ENCODE measurements at regions not wholly inside any gene's neighbourhood (a gene's known extent, or its start where the extent isn't known, plus 50 kb on each side); places are given as distances from the start of the nearest gene placed in this dataset.

DNA sequence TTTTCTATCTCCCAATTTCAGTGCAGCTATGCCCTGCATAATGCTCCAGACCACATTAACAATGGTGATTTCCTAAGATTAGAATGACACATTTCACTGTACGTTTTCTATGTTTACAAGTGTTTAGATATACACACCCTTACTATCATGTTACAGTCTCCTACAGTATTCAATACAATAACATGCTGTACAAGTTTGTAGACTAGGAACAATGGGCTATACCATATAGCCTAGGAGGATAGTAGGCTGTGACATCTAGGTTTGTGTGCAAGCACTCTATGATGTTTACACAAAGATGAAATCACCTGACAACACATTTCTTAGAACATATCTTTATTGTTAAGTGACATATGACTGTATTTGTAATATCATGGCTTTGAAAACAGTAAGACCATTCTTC, 1435.6 kb upstream of the NUDT12 start:
- DNase-seq (no peak), ATAC-seq (ENCODE audit: low read depth) (no peak)
- no peak overlapping the region for H3K4me3 Mint-ChIP-seq
- Histone ChIP-seq H3K27me3 (replicated peaks in 1 of 4; ENCODE audit: control extremely low read depth in 1 of 4, control insufficient read depth in 3 of 4, insufficient read depth in 4 of 4, low read length in 3 of 4) (no peaks in the 10 kb centered on the region), H3K4me1 (ENCODE audit: control insufficient read depth in 2 of 2, insufficient read depth in 2 of 2, low read length in 2 of 2) (no peaks in the 10 kb centered on the region), H3K9me3 (ENCODE audit: control extremely low read depth in 1 of 3, control insufficient read depth in 2 of 3, insufficient read depth in 1 of 3, low read length in 2 of 3) (no peaks in the 10 kb centered on the region), H3K4me2 (replicated peaks; ENCODE audit: low read depth, low read length, poor library complexity, severe bottlenecking) (no peak overlapping the region), H2AFZ (ENCODE audit: insufficient read depth, low read depth, low read length, poor library complexity, severe bottlenecking) (no peak overlapping the region), H3K27ac (ENCODE audit: low read length in 2 of 2) (no peak overlapping the region), H3K4me3 (ENCODE audit: control extremely low read depth in 1 of 5, extremely low read depth in 1 of 5, insufficient read depth in 1 of 5, low read depth in 2 of 5, low read length in 4 of 5) (no peak overlapping the region), H4K20me1 (ENCODE audit: control insufficient read depth, insufficient read depth, low read length, poor library complexity, severe bottlenecking) (no peaks in the 10 kb centered on the region), H3K79me2 (ENCODE audit: control insufficient read depth, insufficient read depth, low read length) (no peaks in the 10 kb centered on the region), H3K9ac (ENCODE audit: low read length) (no peak overlapping the region), H3K36me3 (replicated peaks in 1 of 2; ENCODE audit: control extremely low read depth in 1 of 2, control insufficient read depth in 1 of 2, extremely low read depth in 1 of 2, insufficient read depth in 2 of 2, low read length in 1 of 2) (no peaks in the 10 kb centered on the region)
- H3K9me3 Mint-ChIP-seq (ENCODE audit: insufficient read depth) = peaks cover 9% of the 10 kb centered on the region
- no peak overlapping the region for H3K27ac Mint-ChIP-seq
- ChIA-PET CTCF (no interaction called here), POLR2A (no interaction called here)
- H3K27me3 Mint-ChIP-seq = no peaks in the 10 kb centered on the region
- no CpG with 5 or more reads among the region's 1 CpG for WGBS (ENCODE audit: insufficient coverage)
- intact Hi-C loops (cut with micrococcal nuclease) = no loop called here
- TF ChIP-seq, protein P1, sequence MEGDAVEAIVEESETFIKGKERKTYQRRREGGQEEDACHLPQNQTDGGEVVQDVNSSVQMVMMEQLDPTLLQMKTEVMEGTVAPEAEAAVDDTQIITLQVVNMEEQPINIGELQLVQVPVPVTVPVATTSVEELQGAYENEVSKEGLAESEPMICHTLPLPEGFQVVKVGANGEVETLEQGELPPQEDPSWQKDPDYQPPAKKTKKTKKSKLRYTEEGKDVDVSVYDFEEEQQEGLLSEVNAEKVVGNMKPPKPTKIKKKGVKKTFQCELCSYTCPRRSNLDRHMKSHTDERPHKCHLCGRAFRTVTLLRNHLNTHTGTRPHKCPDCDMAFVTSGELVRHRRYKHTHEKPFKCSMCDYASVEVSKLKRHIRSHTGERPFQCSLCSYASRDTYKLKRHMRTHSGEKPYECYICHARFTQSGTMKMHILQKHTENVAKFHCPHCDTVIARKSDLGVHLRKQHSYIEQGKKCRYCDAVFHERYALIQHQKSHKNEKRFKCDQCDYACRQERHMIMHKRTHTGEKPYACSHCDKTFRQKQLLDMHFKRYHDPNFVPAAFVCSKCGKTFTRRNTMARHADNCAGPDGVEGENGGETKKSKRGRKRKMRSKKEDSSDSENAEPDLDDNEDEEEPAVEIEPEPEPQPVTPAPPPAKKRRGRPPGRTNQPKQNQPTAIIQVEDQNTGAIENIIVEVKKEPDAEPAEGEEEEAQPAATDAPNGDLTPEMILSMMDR (IDR thresholded peaks at IDR 0.05) = no peak
- H3K4me1 Mint-ChIP-seq = no peaks in the 10 kb centered on the region

DNA sequence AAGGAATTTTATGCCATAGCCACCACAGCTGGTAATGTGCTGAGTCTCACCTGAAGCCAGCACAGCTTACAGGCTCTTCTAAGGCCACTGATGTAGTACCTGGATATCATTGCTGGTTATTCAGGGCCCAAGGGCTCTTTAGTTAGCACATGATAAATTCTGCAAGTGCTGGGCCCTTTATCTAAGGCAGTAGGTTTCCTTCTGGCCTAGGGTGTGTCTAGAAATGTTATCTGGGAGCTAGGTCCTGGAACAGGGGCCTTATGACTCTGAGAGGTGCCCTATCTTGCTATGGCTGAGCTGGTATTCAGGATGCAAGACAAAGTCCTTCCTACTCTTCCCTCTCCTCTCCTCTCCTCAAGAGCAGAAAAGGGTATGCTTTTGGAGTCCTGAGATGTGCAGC, 1424.5 kb upstream of the NUDT12 start:
- CTCF ChIA-PET = no interaction called here
- Histone ChIP-seq H3K9me3 (ENCODE audit: control extremely low read depth in 1 of 3, control insufficient read depth in 2 of 3, insufficient read depth in 1 of 3, low read length in 2 of 3) (peaks cover 0 to 10% (median 2%) of the 10 kb centered on the region in 3 donors), H3K4me2 (replicated peaks; ENCODE audit: low read depth, low read length, poor library complexity, severe bottlenecking) (no peak overlapping the region), H4K20me1 (ENCODE audit: control insufficient read depth, insufficient read depth, low read length, poor library complexity, severe bottlenecking) (no peaks in the 10 kb centered on the region), H3K79me2 (ENCODE audit: control insufficient read depth, insufficient read depth, low read length) (no peaks in the 10 kb centered on the region), H2AFZ (ENCODE audit: insufficient read depth, low read depth, low read length, poor library complexity, severe bottlenecking) (no peak overlapping the region), H3K9ac (ENCODE audit: low read length) (no peak overlapping the region), H3K36me3 (replicated peaks in 1 of 2; ENCODE audit: control extremely low read depth in 1 of 2, control insufficient read depth in 1 of 2, extremely low read depth in 1 of 2, insufficient read depth in 2 of 2, low read length in 1 of 2) (no peaks in the 10 kb centered on the region), H3K4me3 (ENCODE audit: control extremely low read depth in 1 of 5, extremely low read depth in 1 of 5, insufficient read depth in 1 of 5, low read depth in 2 of 5, low read length in 4 of 5) (no peak overlapping the region), H3K27ac (ENCODE audit: low read length in 2 of 2) (no peak overlapping the region), H3K27me3 (replicated peaks in 1 of 4; ENCODE audit: control extremely low read depth in 1 of 4, control insufficient read depth in 3 of 4, insufficient read depth in 4 of 4, low read length in 3 of 4) (no peaks in the 10 kb centered on the region), H3K4me1 (ENCODE audit: control insufficient read depth in 2 of 2, insufficient read depth in 2 of 2, low read length in 2 of 2) (no peaks in the 10 kb centered on the region)
- ATAC-seq (ENCODE audit: low read depth) = no peak
- POLR2A ChIA-PET = no interaction called here
- no peak for DNase-seq
- Mint-ChIP-seq H3K9me3 (ENCODE audit: insufficient read depth) (peaks cover 3% of the 10 kb centered on the region), H3K27me3 (no peaks in the 10 kb centered on the region), H3K4me1 (no peaks in the 10 kb centered on the region), H3K4me3 (no peak overlapping the region), H3K27ac (no peak overlapping the region)
- TF ChIP-seq EZH2 (IDR thresholded peaks at IDR 0.05; ENCODE audit: borderline replicate concordance, insufficient read depth, low read depth, low read length, poor library complexity, severe bottlenecking) = no peak
- TF ChIP-seq, protein P1 (IDR thresholded peaks at IDR 0.05) = no peak
- intact Hi-C loops (cut with micrococcal nuclease) = no loop called here
